ENCODE measurements at regions not wholly inside any gene's neighbourhood (a gene's known extent, or its start where the extent isn't known, plus 50 kb on each side); places are given as distances from the start of the nearest gene placed in this dataset.

DNA sequence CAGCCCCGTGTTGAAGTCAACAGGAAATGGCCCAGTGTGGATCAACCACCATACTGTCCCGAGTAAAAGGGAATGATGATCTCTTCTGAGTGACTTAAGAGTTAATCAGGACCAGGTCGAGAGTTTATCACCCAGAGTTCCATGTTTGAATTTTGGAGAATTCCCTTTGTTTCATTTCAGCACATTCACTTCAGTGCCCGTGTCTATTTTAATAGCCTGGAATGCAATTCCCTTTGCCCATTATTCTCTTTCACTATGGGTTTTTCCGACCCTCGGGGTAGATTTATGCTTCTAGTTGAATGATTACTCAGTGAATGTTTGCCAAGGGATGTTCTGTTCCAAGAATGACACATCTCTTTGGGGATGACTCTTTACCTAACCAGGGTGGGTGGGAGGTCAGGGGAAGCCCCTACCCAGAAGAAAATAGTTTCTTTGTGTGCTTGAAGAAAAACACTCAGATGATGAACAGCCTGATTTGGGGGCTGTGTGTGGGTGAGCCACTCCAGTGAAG lies 594.9 kb downstream of the INHBA start:
- TF ChIP-seq, protein P1, sequence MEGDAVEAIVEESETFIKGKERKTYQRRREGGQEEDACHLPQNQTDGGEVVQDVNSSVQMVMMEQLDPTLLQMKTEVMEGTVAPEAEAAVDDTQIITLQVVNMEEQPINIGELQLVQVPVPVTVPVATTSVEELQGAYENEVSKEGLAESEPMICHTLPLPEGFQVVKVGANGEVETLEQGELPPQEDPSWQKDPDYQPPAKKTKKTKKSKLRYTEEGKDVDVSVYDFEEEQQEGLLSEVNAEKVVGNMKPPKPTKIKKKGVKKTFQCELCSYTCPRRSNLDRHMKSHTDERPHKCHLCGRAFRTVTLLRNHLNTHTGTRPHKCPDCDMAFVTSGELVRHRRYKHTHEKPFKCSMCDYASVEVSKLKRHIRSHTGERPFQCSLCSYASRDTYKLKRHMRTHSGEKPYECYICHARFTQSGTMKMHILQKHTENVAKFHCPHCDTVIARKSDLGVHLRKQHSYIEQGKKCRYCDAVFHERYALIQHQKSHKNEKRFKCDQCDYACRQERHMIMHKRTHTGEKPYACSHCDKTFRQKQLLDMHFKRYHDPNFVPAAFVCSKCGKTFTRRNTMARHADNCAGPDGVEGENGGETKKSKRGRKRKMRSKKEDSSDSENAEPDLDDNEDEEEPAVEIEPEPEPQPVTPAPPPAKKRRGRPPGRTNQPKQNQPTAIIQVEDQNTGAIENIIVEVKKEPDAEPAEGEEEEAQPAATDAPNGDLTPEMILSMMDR (IDR thresholded peaks at IDR 0.05) = no peak

DNA sequence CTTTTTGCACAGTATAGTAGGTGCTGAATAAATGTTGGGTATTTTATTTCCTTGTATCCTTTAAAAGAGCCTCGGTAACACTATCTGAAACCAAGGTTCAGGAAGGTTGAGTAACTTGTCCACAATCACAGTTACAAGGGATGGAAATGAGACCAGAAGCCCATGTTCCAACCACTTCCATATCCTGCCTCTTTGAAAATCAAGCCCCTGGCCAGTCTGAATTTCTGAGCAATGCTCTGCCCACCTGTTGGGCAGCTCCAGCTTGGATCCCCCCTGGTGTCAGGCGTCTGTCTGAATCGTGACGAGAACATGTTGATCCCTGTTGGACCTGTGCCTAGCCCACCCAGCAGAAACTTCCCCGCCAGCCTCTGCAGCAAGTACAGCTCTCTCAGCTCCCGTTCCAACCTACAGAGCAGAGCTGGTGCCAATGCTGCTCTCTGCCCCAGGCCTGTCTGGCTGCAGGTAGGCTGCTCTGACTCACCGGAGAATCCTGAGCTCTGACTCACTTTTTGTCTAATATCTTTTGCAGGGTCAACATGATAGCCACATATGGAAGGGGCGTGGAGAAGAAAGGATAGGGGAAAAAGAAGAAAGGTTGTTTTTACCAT lies 595.5 kb downstream of the INHBA start:
- DNase-seq (ENCODE audit: low spot score) = no peak
- Histone ChIP-seq H3K36me3 (no peaks in the 10 kb centered on the region), H3K4me1 (no peaks in the 10 kb centered on the region), H3K27ac (no peak overlapping the region), H3K9me3 (no peaks in the 10 kb centered on the region), H3K4me3 (no peak overlapping the region), H3K27me3 (no peaks in the 10 kb centered on the region)
- TF ChIP-seq, protein P1 (IDR thresholded peaks at IDR 0.05) = no peak

More for the DNA sequence above, 594.9 kb downstream of the INHBA start:
- Histone ChIP-seq H3K4me3 (no peak overlapping the region), H3K36me3 (no peaks in the 10 kb centered on the region), H3K9me3 (no peaks in the 10 kb centered on the region), H3K4me1 (no peaks in the 10 kb centered on the region), H3K27ac (no peak overlapping the region), H3K27me3 (no peaks in the 10 kb centered on the region)
- DNase-seq (ENCODE audit: low spot score) = no peak

DNA sequence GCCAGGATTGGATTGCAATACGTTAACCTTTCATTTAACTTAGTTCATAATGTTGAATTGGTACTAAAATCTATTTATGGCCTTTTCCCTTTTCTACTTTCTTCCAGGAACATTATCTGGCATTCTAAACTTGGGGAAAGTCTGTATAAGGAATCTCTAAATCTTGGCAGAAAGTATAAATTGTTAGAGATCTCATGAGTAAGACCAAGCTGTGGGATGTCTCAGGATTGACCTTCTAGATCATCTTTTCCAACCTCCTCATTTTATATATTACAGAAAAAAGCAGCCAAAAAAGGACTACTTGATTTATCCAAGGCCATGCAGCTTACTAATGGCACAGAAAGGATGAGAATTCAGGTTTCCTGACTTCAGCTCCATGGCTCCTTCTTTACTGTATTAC lies 598.3 kb downstream of the INHBA start:
- Histone ChIP-seq H3K4me1 (no peaks in the 10 kb centered on the region), H3K27ac (no peak overlapping the region), H3K36me3 (no peaks in the 10 kb centered on the region), H3K4me3 (no peak overlapping the region), H3K27me3 (no peaks in the 10 kb centered on the region), H3K9me3 (no peaks in the 10 kb centered on the region)
- DNase-seq (ENCODE audit: low spot score) = no peak
- TF ChIP-seq, protein P1 (IDR thresholded peaks at IDR 0.05) = no peak

DNA sequence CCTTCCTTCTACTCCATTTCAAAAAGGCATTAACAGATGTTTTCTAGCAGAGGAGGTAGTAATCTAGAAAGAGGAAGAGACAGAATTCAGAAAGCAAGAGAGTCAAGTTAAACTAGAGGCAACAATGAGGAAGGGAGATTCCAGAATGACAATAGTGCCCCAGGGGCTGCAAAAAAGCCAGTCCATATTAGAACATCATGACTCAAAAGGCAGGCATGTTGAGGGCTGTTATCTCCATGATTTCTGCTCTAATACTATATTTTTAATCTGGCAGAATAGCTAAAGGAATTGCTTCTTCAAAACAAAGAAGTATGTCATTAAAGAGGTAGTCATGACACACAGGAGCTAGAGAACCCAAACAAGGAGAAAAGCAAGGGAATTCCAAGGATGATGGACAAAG lies 599.6 kb downstream of the INHBA start:
- no peaks in the 10 kb centered on the region for H3K36me3 ChIP-seq
- H3K9me3 ChIP-seq = no peaks in the 10 kb centered on the region
- H3K4me1 ChIP-seq = no peaks in the 10 kb centered on the region
- DNase-seq (ENCODE audit: low spot score) = no peak
- no peak overlapping the region for H3K27ac ChIP-seq
- H3K4me3 ChIP-seq = no peak overlapping the region
- H3K27me3 ChIP-seq = no peaks in the 10 kb centered on the region
- TF ChIP-seq, protein P1 (IDR thresholded peaks at IDR 0.05) = no peak

DNA sequence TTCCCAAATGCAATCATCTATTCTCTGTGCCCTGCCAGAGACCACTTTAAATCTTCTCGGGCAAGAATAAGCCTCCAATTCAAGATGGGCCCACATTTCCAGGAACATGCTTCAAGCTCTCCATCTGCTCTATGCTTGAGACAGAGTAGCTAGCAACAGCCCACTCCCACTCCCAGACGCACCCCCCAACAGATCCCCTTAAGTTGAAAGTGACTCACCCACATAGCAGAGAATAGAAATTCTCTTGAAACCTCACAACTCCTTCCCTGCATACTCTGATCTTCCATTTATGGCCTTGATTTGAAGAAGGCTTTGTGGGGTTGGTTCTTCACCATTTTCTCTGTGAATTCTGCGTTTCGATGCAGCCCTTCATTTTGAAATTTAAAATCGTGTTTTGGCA lies 604.0 kb downstream of the INHBA start:
- H3K4me3 ChIP-seq = no peak overlapping the region
- no peaks in the 10 kb centered on the region for H3K27me3 ChIP-seq
- TF ChIP-seq, protein P1 (IDR thresholded peaks at IDR 0.05) = no peak
- H3K4me1 ChIP-seq = no peaks in the 10 kb centered on the region
- H3K27ac ChIP-seq = no peak overlapping the region
- DNase-seq (ENCODE audit: low spot score) = no peak
- H3K36me3 ChIP-seq = no peaks in the 10 kb centered on the region
- H3K9me3 ChIP-seq = no peaks in the 10 kb centered on the region

DNA sequence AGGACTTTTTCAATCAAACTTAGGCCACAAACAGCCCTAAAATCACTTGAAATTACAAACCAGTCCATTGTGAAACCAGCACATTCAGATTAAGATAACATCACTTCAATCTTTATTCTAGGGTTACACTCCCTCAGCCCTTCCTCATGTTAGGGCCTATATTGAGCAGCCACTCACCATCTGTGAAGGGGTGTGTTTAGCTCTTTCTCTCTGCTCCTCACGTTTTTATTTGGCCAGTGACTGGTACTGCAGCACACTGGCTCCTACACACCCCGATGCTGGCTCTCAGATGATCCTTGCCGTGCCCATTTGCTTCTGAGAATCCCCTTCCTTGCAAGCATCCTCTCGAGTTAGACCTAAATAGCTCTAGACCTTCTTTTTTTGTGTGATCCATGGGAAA lies 604.5 kb downstream of the INHBA start:
- Histone ChIP-seq H3K27ac (no peak overlapping the region), H3K27me3 (no peaks in the 10 kb centered on the region), H3K9me3 (no peaks in the 10 kb centered on the region), H3K4me3 (no peak overlapping the region), H3K4me1 (no peaks in the 10 kb centered on the region), H3K36me3 (no peaks in the 10 kb centered on the region)
- DNase-seq (ENCODE audit: low spot score) = no peak
- TF ChIP-seq, protein P1 (IDR thresholded peaks at IDR 0.05) = no peak
